Right lobe of liver (tissue), 6 donors: ENCODE measurements at regions not wholly inside any gene's neighbourhood (a gene's known extent, or its start where the extent isn't known, plus 50 kb on each side); places are given as distances from the start of the nearest gene placed in this dataset.

Source experiments
- ATAC-seq, 4 donors: fragments of 200-7000 bp; cut with Tn5 transposase; one replicate each; pipeline ENCODE4 v1.9.1; 2020; ENCODE audit warnings: mild to moderate bottlenecking in 4 of 4, moderate library complexity in 4 of 4
- DNase-seq, 3 donors: peaks; one replicate each; pipeline ENCODE4 v3.0.0-alpha.2; 2020
- H3K27ac ChIP-seq, 3 donors: fragments of 200-600 bp; one replicate each; pipeline ENCODE4 v1.8.0; 2022
- H3K27me3 ChIP-seq, 2 donors: fragments of 200-600 bp; one replicate each; pipeline ENCODE4 v1.8.0; 2022
- H3K36me3 ChIP-seq, 4 donors: fragments of 200-600 bp; sonication (generic) in 1 of 4; one replicate each; pipeline versions ENCODE4 v1.5.1 to v1.8.0; 2017 to 2022; ENCODE audit warnings: control low read depth in 1 of 4
- H3K4me1 ChIP-seq, 4 donors: fragments of 200-600 bp; sonication (generic) in 1 of 4; one replicate each; pipeline versions ENCODE4 v1.5.1 to v1.8.0; 2017 to 2022; ENCODE audit warnings: control low read depth in 1 of 4
- H3K4me3 ChIP-seq, 3 donors: fragments of 200-600 bp; one replicate each; pipeline ENCODE4 v1.8.0; 2022
- H3K9me3 ChIP-seq, 4 donors: fragments of 200-600 bp; sonication (generic) in 1 of 4; one replicate each; pipeline versions ENCODE4 v1.5.1 to v1.8.0; 2017 to 2022; ENCODE audit warnings: control low read depth in 1 of 4
- POLR2A ChIP-seq: fragments of 450-650 bp; IDR thresholded peaks from one replicate; pipeline ENCODE4 v1.6.1; 2017; ENCODE audit warnings: antibody characterized with exemption, mild to moderate bottlenecking
- WGBS: methylation state at CpG from one replicate; pipeline ENCODE4 v1.1.6; 2018; ENCODE audit warnings: low coverage, low lambda C conversion rate; ENCODE audit not compliant: insufficient coverage; ENCODE audit errors: missing lambda C conversion rate; 5-methylcytosine and 5-hydroxymethylcytosine counted together
- intact Hi-C, 2 donors: fragments of 100-400 bp; cut with DNase I; formaldehyde crosslinking; loops; one replicate each; pipeline versions ENCODE4 v1.11.2 to v1.14.1; 2022
- TF ChIP-seq, protein P1 (sequence below), 4 donors: fragments of 200-600 bp in 3 of 4; fragments of 450-650 bp in 1 of 4; IDR thresholded peaks; one replicate each; pipeline versions ENCODE4 v1.5.1 to v1.8.0; 2016 to 2022; ENCODE audit warnings: antibody characterized with exemption in 4 of 4, mild to moderate bottlenecking in 2 of 4
- donor health status: DM: no; HTN: yes; CAD: no.
- donor health status: DM: no; HTN: no; CAD: no.
- donor health status: DM: no; HTN: no; CAD: no.
- donor health status: DM: no; HTN: yes; CAD: no.
- donor health status: DM: no; HTN: yes; CAD: no.

DNA sequence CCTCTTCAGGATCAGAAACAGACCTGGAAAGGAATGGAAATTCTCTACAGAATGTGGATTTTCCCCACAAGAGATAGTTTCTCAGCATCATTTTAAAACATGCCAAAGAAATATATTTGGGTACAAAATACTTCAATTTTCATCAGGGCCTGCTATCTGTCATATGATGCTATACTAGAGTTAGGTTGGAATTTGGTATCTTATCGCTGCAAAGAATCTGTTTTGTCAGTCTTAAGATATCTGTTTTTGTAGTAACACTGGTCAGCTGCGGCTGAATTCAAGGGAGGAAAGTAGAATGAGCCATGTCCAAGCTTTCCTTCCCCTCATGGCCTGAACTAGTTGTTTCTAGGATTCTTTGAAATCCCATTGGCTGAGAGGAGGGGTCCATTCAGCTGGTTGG lies 806.4 kb downstream of the KCNA4 start:
- H3K4me1 ChIP-seq = no peaks in the 10 kb centered on the region
- H3K27me3 ChIP-seq = no peaks in the 10 kb centered on the region
- WGBS = 74% methylated on average over 2 of the region's 2 CpGs
- H3K9me3 ChIP-seq = no peaks in the 10 kb centered on the region
- no peak for TF ChIP-seq POLR2A
- TF ChIP-seq, protein P1, sequence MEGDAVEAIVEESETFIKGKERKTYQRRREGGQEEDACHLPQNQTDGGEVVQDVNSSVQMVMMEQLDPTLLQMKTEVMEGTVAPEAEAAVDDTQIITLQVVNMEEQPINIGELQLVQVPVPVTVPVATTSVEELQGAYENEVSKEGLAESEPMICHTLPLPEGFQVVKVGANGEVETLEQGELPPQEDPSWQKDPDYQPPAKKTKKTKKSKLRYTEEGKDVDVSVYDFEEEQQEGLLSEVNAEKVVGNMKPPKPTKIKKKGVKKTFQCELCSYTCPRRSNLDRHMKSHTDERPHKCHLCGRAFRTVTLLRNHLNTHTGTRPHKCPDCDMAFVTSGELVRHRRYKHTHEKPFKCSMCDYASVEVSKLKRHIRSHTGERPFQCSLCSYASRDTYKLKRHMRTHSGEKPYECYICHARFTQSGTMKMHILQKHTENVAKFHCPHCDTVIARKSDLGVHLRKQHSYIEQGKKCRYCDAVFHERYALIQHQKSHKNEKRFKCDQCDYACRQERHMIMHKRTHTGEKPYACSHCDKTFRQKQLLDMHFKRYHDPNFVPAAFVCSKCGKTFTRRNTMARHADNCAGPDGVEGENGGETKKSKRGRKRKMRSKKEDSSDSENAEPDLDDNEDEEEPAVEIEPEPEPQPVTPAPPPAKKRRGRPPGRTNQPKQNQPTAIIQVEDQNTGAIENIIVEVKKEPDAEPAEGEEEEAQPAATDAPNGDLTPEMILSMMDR (IDR thresholded peaks at IDR 0.05) = no peak
- DNase-seq (no peak), ATAC-seq (no peak)
- H3K4me3 ChIP-seq = no peak overlapping the region
- no peaks in the 10 kb centered on the region for H3K36me3 ChIP-seq
- no peak overlapping the region for H3K27ac ChIP-seq
- intact Hi-C loops = no loop called here

DNA sequence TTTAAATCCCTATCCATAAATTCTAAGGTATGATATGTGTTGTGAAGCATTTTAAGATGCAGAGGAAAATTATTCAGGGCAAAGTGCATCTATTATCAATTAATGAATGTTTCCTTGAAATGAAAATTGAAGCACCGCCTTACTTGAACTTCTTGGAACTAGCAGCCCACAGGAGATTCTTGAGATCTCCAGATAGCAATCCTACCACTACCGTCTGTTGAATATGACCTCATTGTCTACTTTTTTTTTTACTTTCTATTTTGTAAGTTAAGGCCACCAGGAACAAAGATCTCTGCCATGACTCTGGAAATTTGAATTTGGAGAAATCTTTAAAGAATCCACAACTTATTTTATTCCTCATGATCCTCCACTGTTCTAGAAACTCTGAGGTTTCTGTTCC lies 808.7 kb downstream of the KCNA4 start:
- Histone ChIP-seq H3K9me3 (no peaks in the 10 kb centered on the region), H3K4me1 (no peaks in the 10 kb centered on the region), H3K27me3 (no peaks in the 10 kb centered on the region), H3K36me3 (no peaks in the 10 kb centered on the region), H3K27ac (no peak overlapping the region), H3K4me3 (no peak overlapping the region)
- intact Hi-C loops = no loop called here
- WGBS = 63% methylated on average over 2 of the region's 2 CpGs
- no peak for ATAC-seq
- DNase-seq = no peak
- TF ChIP-seq, protein P1 (IDR thresholded peaks at IDR 0.05) = no peak
- TF ChIP-seq POLR2A = no peak

DNA sequence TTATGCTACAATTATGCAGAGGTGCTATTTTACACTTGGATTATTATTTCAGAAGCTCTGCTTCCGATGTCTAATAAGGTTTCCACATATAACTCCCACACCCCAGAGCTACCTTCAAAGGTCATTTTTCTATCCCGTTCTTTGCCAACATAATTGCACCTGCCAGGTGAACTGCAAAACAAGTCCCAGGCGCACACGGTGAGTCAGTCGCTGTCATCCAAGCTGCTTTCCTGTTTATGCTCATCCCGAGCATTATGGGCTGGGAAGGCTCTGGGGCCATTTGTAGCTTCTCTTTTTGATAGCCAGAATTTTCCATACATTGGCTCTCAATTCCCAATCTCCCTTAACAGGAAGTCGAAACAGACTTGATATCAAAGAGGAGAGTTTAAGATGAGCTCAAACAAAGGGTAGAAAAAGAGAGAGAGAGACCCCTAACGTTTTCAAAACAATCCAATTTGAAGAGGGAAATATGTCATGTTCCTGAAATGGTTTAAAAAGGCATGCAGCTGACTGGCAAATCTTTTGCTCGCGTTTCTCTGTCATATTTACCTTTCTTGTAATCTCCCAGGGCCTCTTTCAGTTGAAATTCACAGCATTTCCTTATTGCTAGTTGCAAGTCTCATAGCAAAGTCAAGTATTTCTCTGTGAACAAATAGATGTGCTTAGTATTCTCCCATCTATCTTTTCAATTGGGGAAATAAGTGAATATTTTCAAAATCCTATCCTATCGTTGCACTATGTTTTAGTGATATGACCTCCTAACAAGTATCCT lies 815.9 kb downstream of the KCNA4 start:
- ATAC-seq (no peak), DNase-seq (no peak)
- no peaks in the 10 kb centered on the region for H3K27me3 ChIP-seq
- no peaks in the 10 kb centered on the region for H3K9me3 ChIP-seq
- TF ChIP-seq, protein P1 (IDR thresholded peaks at IDR 0.05) = no peak
- no peak for TF ChIP-seq POLR2A
- H3K4me3 ChIP-seq = no peak overlapping the region
- intact Hi-C loops = no loop called here
- no peaks in the 10 kb centered on the region for H3K36me3 ChIP-seq
- H3K27ac ChIP-seq = no peak overlapping the region
- WGBS = 45% methylated on average over 11 of the region's 11 CpGs
- no peaks in the 10 kb centered on the region for H3K4me1 ChIP-seq

DNA sequence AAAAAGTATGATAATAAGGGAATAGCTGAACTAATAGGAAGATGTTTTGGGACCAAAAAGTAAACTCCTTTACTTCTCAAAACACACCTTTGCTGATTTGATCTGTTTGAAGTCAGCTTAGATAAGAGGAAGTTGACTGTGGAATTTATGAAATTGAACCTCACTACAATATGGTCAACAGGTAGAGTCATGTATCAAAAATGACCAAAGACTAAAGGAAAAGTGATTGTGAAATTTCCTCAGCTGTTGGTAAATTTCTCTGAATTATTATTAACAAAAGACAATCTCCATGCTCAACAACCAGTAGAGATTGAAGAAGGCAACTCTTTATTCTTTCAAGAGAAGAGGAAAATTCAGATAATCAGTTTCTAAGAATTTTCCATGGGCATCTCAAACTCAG lies 826.5 kb downstream of the KCNA4 start:
- no peaks in the 10 kb centered on the region for H3K4me1 ChIP-seq
- no peaks in the 10 kb centered on the region for H3K27me3 ChIP-seq
- no peak for ATAC-seq
- no peaks in the 10 kb centered on the region for H3K36me3 ChIP-seq
- H3K4me3 ChIP-seq = no peak overlapping the region
- H3K9me3 ChIP-seq = no peaks in the 10 kb centered on the region
- no peak for DNase-seq
- intact Hi-C loops = no loop called here
- TF ChIP-seq, protein P1 (IDR thresholded peaks at IDR 0.05) = no peak
- no peak for TF ChIP-seq POLR2A
- H3K27ac ChIP-seq = no peak overlapping the region

DNA sequence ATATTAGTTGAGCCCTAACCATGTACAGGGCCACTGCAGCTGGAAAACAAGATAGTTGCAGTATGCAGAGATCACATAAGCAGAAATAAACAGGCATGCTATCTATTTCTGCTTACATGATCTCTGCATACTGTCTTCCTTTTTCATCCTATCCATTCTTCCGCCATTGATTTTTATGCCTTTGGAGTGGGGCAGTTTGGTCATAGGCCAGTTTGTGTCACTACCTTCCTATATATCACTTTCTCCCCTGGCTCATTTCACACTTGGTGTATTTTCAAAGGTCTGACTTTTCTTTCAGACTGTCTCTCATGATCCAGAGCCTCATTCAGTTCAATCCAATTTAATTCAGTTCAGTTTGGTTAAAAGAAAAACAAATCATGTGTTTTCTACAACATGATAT lies 829.6 kb downstream of the KCNA4 start:
- Histone ChIP-seq H3K36me3 (no peaks in the 10 kb centered on the region), H3K9me3 (no peaks in the 10 kb centered on the region), H3K4me1 (no peaks in the 10 kb centered on the region), H3K27me3 (no peaks in the 10 kb centered on the region), H3K4me3 (no peak overlapping the region), H3K27ac (no peak overlapping the region)
- intact Hi-C loops = no loop called here
- no peak for ATAC-seq
- WGBS = 75% methylated on average over 1 of the region's 1 CpG
- DNase-seq = no peak
- TF ChIP-seq, protein P1 (IDR thresholded peaks at IDR 0.05) = no peak
- TF ChIP-seq POLR2A = no peak
